HepG2 (cell line): ENCODE measurements at regions not wholly inside any gene's neighbourhood (a gene's known extent, or its start where the extent isn't known, plus 50 kb on each side); places are given as distances from the start of the nearest gene placed in this dataset.

Experiments used
- MYC ChIP-seq: sonication (generic); formaldehyde crosslinking; IDR thresholded peaks from 2 replicates; pipeline ENCODE4 v1.9.0; 2021; ENCODE audit warnings: missing genetic modification reagents, borderline replicate concordance
- RELA ChIP-seq: sonication (generic); formaldehyde crosslinking; IDR thresholded peaks from 2 replicates; pipeline ENCODE4 v1.4.0; 2020; ENCODE audit warnings: missing genetic modification reagents

- no peak for TF ChIP-seq RELA
- no peak for TF ChIP-seq MYC (CRISPR knock-in tag)
Observed at GRCh38 chr16:87074641-87075318, 242.4 kb downstream of the C16orf95 start.
